GM12875 (cell line): ENCODE measurements at regions not wholly inside any gene's neighbourhood (a gene's known extent, or its start where the extent isn't known, plus 50 kb on each side); places are given as distances from the start of the nearest gene placed in this dataset.

Experiments used
- H3K4me3 ChIP-seq: one replicate; pipeline ENCODE4 v1.5.1; 2011; ENCODE audit warnings: low read depth, low read length, control low read depth
- TF ChIP-seq, protein P1 (sequence below): IDR thresholded peaks from 2 replicates; pipeline ENCODE4 v1.5.1; 2011; ENCODE audit warnings: low read depth, mild to moderate bottlenecking, control low read depth, inconsistent platforms, low read length, moderate library complexity, borderline replicate concordance; ENCODE audit not compliant: insufficient read depth

DNA sequence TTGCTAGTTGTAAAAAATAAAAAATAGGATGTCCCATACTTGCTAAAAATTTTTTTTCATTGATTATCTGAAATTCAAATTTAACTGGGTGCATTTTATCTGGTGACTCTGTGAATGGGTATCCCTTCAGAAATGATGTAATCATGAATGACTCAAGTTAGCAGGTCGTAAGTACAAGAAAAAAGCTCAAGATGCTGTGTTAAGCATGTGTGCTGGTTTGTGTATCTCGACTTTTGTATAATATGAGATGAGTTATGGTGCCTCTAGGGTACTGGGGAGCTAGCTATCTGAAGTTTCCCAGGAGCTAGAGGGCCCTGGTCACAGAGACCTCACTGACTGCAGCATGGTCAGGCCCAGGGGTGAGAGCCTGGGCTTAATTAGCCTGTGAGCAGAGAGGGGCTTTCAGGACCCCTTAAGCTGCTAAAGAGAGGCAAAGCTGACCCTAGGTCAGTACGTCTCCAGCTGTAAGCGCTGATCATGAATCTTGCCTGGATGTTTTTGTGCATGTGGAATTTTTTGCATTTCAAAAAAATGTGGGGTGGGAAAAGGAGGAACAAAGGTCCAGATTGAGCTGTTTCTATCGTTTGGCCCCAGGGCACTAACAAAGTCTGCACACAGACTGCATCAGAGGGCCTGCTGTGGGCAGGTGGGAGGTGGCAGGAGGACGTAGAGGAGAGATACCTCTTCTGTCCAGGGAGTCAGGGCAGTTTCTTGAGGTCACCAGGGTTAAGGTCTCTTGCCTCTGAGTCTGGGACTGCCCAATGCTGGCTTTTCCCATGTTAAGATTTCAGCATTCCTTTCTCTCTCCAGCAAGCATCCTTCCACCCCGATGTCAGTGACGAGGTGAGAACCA lies 233.2 kb upstream of the TPM1 start:
- TF ChIP-seq, protein P1, sequence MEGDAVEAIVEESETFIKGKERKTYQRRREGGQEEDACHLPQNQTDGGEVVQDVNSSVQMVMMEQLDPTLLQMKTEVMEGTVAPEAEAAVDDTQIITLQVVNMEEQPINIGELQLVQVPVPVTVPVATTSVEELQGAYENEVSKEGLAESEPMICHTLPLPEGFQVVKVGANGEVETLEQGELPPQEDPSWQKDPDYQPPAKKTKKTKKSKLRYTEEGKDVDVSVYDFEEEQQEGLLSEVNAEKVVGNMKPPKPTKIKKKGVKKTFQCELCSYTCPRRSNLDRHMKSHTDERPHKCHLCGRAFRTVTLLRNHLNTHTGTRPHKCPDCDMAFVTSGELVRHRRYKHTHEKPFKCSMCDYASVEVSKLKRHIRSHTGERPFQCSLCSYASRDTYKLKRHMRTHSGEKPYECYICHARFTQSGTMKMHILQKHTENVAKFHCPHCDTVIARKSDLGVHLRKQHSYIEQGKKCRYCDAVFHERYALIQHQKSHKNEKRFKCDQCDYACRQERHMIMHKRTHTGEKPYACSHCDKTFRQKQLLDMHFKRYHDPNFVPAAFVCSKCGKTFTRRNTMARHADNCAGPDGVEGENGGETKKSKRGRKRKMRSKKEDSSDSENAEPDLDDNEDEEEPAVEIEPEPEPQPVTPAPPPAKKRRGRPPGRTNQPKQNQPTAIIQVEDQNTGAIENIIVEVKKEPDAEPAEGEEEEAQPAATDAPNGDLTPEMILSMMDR: no peak
- no peak overlapping the region for H3K4me3 ChIP-seq

DNA sequence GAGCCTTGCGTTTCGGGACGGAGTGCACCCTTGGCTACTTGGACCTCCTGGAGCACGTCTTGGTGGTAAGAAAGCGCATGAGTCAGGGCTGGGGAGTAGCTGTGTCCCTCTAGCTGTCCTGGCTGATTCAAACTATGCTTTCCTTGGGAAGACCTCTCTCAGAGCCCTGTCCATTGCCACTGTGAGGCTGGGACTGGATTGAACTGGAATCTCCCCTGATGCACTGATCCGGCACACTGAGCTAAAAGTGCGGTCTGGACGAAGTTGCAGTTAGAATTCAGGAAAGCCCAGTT lies 232.6 kb upstream of the TPM1 start:
- no peak overlapping the region for H3K4me3 ChIP-seq
- TF ChIP-seq, protein P1: no peak

DNA sequence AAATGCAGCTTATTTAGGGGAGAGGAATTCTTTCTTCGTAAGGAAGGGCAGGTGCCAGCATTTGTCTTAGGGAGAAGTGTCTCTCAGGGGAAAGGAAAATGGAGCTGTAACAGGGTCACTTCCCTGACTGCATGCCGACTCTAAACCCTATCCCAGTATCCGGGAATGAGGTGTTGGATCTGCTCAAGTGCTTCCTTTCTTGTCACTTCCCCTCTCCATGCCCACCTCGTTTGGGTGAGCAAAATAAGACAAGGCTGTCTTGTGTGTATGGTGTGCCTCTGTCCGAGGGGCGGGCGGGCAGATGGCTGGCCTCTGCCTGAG lies 230.1 kb upstream of the TPM1 start:
- H3K4me3 ChIP-seq: no peak overlapping the region
- TF ChIP-seq, protein P1: no peak

- TF ChIP-seq, protein P1: no peak
- H3K4me3 ChIP-seq: no peak overlapping the region
These were observed 226.0 kb upstream of the TPM1 start for GRCh38 chr15:62816342-62817069.

- H3K4me3 ChIP-seq: no peak overlapping the region
- TF ChIP-seq, protein P1: no peak
These were observed 223.9 kb upstream of the TPM1 start for GRCh38 chr15:62818691-62819090.

- TF ChIP-seq, protein P1: no peak
- no peak overlapping the region for H3K4me3 ChIP-seq
These were observed 221.0 kb upstream of the TPM1 start for GRCh38 chr15:62821384-62822131.

- TF ChIP-seq, protein P1: no peak
- no peak overlapping the region for H3K4me3 ChIP-seq
These were observed 220.3 kb upstream of the TPM1 start for GRCh38 chr15:62822228-62822627.
